ENCODE measurements at regions not wholly inside any gene's neighbourhood (a gene's known extent, or its start where the extent isn't known, plus 50 kb on each side); places are given as distances from the start of the nearest gene placed in this dataset.

GRCh38 chr3:107064405-107065060, 312.7 kb upstream of the CCDC54 start:
- WGBS (ENCODE audit: low lambda C conversion rate): 24% methylated on average over 9 of the region's 9 CpGs
- Histone ChIP-seq H3F3A (replicated peaks; ENCODE audit: insufficient read depth) (peaks cover 14% of the 10 kb centered on the region), H3K36me3 (replicated peaks in 1 of 2; ENCODE audit: control insufficient read depth in 1 of 2, insufficient read depth in 2 of 2, low read length in 1 of 2) (no peaks in the 10 kb centered on the region), H3K9ac (peak overlapping the region; percentile 6; the same call in 1 of the 2 replicates), H3K27ac (ENCODE audit: low read depth in 2 of 2, low read length in 1 of 2) (peak overlapping the region; percentile 39 to 64; a peak in 3 of 4 replicates), H3K4me1 (ENCODE audit: control insufficient read depth in 1 of 2, insufficient read depth in 2 of 2, low read depth in 1 of 2, low read length in 1 of 2) (peaks cover 9 to 57% of the 10 kb centered on the region in 2 experiments; a peak in 3 of 4 replicates), H3K79me2 (ENCODE audit: insufficient read depth) (no peaks in the 10 kb centered on the region), H3K4me2 (peak overlapping the region; percentile 46; the same call in 1 of the 2 replicates), H4K20me1 (ENCODE audit: insufficient read depth) (no peaks in the 10 kb centered on the region), H2AFZ (ENCODE audit: low read depth) (peak overlapping the region; percentile 34; the same call in 1 of the 2 replicates), H3K4me3 (ENCODE audit: low read depth in 2 of 2, low read length in 1 of 2) (no peak overlapping the region; a peak in 1 of 4 replicates), H3K9me3 (no peaks in the 10 kb centered on the region), H3K27me3 (ENCODE audit: insufficient read depth) (no peaks in the 10 kb centered on the region), H3K9me2 (no peaks in the 10 kb centered on the region)
- ChIA-PET CTCF (interaction anchor here (0.6 to 3.3 kb wide), 50 partner anchors 9 to 1690 kb away, joined by 3 to 27 read pairs (median 4); no protein-coding TSS in a partner anchor), POLR2A (no interaction called here)
- peak; percentile 50 for DNase-seq
- TF ChIP-seq RFX5 (IDR thresholded peaks at IDR 0.05; ENCODE audit: low read length): no peak
- no peak for TF ChIP-seq GATA2 (CRISPR knock-in tag; IDR thresholded peaks at IDR 0.05)
- no peak for TF ChIP-seq FOXJ3 (CRISPR knock-in tag; IDR thresholded peaks at IDR 0.05)
- TF ChIP-seq IRF3 (IDR thresholded peaks at IDR 0.05; ENCODE audit: low read depth, low read length): no peak
- TF ChIP-seq RCOR1 (IDR thresholded peaks at IDR 0.05; ENCODE audit: low read length): no peak
- TF ChIP-seq GABPA (IDR thresholded peaks at IDR 0.05; ENCODE audit: low read depth): no peak
- TF ChIP-seq FOXM1 (IDR thresholded peaks at IDR 0.05; ENCODE audit: low read depth): no peak
- TF ChIP-seq RAD21 (IDR thresholded peaks at IDR 0.05; ENCODE audit: low read length): peak; percentile 97
- TF ChIP-seq SMC3 (IDR thresholded peaks at IDR 0.05; ENCODE audit: low read depth, low read length): peak; percentile 82
- no peak for TF ChIP-seq NRF1 (IDR thresholded peaks at IDR 0.05; ENCODE audit: low read depth, low read length)
- no peak for TF ChIP-seq TEAD4 (IDR thresholded peaks at IDR 0.05; ENCODE audit: borderline replicate concordance, insufficient read depth)
- TF ChIP-seq CHD2 (IDR thresholded peaks at IDR 0.05; ENCODE audit: low read length, partially characterized antibody): no peak
- TF ChIP-seq YY1 (IDR thresholded peaks at IDR 0.05; ENCODE audit: low read depth): no peak
- TF ChIP-seq, protein P1, sequence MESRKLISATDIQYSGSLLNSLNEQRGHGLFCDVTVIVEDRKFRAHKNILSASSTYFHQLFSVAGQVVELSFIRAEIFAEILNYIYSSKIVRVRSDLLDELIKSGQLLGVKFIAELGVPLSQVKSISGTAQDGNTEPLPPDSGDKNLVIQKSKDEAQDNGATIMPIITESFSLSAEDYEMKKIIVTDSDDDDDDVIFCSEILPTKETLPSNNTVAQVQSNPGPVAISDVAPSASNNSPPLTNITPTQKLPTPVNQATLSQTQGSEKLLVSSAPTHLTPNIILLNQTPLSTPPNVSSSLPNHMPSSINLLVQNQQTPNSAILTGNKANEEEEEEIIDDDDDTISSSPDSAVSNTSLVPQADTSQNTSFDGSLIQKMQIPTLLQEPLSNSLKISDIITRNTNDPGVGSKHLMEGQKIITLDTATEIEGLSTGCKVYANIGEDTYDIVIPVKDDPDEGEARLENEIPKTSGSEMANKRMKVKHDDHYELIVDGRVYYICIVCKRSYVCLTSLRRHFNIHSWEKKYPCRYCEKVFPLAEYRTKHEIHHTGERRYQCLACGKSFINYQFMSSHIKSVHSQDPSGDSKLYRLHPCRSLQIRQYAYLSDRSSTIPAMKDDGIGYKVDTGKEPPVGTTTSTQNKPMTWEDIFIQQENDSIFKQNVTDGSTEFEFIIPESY (IDR thresholded peaks at IDR 0.05; ENCODE audit: borderline replicate concordance, low read depth): no peak
- no peak for TF ChIP-seq EP300 (IDR thresholded peaks at IDR 0.05; ENCODE audit: borderline replicate concordance in 1 of 2, low read depth in 1 of 2, low read length in 1 of 2)
- no peak for TF ChIP-seq TCF12 (IDR thresholded peaks at IDR 0.05)
- no peak for TF ChIP-seq NFIC (IDR thresholded peaks at IDR 0.05; ENCODE audit: borderline replicate concordance)
- no peak for TF ChIP-seq JUND (IDR thresholded peaks at IDR 0.05)
- TF ChIP-seq EZH2phosphoT487 (IDR thresholded peaks at IDR 0.05; ENCODE audit: borderline replicate concordance, low read depth): no peak
- no peak for TF ChIP-seq MAX (IDR thresholded peaks at IDR 0.05; ENCODE audit: low read depth)
- no peak for TF ChIP-seq SIN3A (IDR thresholded peaks at IDR 0.05; ENCODE audit: borderline replicate concordance, low read depth, low read length)
- no peak for TF ChIP-seq PBX3 (IDR thresholded peaks at IDR 0.05)
- TF ChIP-seq, protein P2, sequence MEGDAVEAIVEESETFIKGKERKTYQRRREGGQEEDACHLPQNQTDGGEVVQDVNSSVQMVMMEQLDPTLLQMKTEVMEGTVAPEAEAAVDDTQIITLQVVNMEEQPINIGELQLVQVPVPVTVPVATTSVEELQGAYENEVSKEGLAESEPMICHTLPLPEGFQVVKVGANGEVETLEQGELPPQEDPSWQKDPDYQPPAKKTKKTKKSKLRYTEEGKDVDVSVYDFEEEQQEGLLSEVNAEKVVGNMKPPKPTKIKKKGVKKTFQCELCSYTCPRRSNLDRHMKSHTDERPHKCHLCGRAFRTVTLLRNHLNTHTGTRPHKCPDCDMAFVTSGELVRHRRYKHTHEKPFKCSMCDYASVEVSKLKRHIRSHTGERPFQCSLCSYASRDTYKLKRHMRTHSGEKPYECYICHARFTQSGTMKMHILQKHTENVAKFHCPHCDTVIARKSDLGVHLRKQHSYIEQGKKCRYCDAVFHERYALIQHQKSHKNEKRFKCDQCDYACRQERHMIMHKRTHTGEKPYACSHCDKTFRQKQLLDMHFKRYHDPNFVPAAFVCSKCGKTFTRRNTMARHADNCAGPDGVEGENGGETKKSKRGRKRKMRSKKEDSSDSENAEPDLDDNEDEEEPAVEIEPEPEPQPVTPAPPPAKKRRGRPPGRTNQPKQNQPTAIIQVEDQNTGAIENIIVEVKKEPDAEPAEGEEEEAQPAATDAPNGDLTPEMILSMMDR (IDR thresholded peaks at IDR 0.05): peak; percentile 92
- TF ChIP-seq MXI1 (IDR thresholded peaks at IDR 0.05; ENCODE audit: low read depth, low read length): 0 out of 2 replicates have a peak, but pooled peaks have one; percentile 28
- TF ChIP-seq POLR2AphosphoS5 (IDR thresholded peaks at IDR 0.05; ENCODE audit: low read depth, low read length): no peak

Measured in SK-N-SH (cell line).